GM12872 (cell line): ENCODE measurements at regions not wholly inside any gene's neighbourhood (a gene's known extent, or its start where the extent isn't known, plus 50 kb on each side); places are given as distances from the start of the nearest gene placed in this dataset.

ENCODE experiments used
- TF ChIP-seq, protein P1 (sequence below): IDR thresholded peaks from 3 replicates; pipeline ENCODE4 v1.5.1; 2011; ENCODE audit warnings: low read depth, mild to moderate bottlenecking, low read length, moderate library complexity; ENCODE audit not compliant: insufficient read depth

DNA sequence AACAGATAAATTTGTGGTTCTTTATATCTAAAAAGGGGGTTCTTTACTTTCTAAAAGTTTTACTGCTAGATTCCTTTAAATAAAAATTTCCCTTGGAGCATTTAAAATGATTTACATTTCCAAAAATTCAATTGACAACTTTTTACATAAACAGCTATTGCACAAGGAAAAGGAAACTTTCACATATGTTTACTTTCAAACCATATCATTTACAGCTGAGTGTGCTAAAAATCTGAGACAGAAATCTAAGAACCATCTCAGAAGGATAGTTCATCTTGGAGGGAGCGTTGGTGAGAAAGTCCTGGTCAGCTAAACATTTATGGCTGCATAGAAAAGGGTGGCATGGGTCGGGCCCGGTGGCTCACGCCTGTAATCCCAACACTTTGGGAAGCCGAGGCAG, 235.4 kb downstream of the DTWD2 start:
- TF ChIP-seq, protein P1, sequence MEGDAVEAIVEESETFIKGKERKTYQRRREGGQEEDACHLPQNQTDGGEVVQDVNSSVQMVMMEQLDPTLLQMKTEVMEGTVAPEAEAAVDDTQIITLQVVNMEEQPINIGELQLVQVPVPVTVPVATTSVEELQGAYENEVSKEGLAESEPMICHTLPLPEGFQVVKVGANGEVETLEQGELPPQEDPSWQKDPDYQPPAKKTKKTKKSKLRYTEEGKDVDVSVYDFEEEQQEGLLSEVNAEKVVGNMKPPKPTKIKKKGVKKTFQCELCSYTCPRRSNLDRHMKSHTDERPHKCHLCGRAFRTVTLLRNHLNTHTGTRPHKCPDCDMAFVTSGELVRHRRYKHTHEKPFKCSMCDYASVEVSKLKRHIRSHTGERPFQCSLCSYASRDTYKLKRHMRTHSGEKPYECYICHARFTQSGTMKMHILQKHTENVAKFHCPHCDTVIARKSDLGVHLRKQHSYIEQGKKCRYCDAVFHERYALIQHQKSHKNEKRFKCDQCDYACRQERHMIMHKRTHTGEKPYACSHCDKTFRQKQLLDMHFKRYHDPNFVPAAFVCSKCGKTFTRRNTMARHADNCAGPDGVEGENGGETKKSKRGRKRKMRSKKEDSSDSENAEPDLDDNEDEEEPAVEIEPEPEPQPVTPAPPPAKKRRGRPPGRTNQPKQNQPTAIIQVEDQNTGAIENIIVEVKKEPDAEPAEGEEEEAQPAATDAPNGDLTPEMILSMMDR: no peak

DNA sequence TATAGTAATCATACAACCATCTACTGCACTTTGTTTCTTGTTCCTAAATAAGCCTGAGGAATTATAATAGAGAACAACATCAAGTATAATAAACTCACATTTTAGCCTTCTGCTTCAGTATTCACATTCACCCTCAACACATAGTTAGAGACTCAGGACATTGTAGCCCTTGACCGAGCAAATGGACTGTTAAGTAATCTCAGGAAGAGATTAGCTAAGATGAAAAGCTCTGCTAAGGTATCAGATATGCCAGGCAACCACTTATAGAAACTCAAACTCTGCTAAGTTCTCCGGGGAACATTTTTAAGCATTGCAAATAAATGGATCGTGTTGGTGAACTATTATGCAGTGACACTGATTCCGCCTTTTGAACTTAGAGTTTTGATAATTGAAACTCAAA, 252.0 kb downstream of the DTWD2 start:
- TF ChIP-seq, protein P1: no peak

DNA sequence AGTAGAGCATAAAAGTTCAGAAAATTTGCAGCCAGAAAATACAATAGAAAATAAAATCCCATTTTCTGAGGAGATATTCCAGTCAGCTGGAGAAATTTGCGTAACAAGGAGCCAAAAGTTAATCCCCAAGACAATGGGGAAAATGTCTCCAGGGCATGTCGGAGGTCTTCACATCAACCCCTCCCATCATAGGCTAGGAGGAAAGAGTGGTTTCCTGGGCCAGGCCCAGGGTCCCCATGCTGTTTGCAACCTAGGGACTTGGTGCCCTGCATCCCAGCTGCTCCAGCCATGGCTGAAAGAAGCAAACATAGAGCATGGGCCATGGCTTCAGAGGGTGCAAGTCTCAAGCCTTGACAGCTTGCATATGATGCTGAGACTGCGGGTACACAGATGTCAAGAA, 255.0 kb downstream of the DTWD2 start:
- TF ChIP-seq, protein P1: no peak

DNA sequence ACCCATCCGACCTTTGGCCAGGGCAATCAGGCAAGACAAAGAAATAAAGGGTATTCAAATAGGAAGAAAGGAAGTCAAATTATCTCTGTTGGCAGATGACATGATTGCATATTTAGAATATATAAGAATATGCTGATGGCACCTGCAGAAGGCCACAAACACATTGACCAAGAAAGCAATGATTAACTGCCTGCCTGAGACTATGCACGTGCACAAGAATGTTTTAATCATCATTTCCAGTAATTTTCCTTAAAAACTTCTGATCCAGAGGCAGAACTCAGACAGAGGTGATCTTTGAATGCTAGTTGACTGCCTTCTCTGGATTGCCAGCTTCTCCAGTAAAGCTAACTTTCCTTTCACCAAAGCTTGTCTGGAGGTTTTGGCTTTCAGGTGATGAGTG, 260.2 kb downstream of the DTWD2 start:
- TF ChIP-seq, protein P1: no peak

DNA sequence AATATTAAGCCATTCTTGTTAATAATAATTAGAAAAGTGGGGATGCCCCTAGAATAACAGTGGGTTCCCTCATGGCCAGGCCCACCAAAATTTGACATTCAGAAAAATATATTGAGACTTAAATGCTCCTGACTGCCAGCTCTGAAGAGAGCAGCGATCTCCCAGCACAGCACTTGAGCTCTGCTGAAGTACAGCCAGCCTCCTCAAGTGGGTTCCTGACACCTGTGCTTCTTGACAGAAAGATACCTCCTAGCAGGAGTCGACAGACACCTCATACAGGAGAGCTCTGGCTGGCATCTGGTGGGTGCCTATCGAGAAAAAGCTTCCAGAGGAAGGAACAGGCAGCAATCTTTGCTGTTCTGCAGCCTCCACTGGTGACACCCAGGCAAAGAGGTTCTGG, 261.5 kb downstream of the DTWD2 start:
- TF ChIP-seq, protein P1: no peak

DNA sequence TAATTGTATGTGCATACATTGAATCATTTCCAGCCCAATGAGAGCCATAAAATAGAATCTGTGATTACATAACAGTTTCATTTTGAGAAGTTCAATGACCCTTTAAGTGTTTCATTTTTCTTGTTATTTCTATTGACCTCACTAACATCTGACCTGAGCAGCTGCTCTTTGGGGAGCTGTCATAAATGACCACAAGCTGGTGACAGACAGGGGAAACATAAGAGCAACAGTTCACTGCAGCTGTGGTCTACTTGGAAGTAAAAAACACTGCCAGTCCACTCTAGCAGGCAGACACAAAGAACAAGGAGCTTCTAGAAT, 265.4 kb downstream of the DTWD2 start:
- TF ChIP-seq, protein P1: no peak

DNA sequence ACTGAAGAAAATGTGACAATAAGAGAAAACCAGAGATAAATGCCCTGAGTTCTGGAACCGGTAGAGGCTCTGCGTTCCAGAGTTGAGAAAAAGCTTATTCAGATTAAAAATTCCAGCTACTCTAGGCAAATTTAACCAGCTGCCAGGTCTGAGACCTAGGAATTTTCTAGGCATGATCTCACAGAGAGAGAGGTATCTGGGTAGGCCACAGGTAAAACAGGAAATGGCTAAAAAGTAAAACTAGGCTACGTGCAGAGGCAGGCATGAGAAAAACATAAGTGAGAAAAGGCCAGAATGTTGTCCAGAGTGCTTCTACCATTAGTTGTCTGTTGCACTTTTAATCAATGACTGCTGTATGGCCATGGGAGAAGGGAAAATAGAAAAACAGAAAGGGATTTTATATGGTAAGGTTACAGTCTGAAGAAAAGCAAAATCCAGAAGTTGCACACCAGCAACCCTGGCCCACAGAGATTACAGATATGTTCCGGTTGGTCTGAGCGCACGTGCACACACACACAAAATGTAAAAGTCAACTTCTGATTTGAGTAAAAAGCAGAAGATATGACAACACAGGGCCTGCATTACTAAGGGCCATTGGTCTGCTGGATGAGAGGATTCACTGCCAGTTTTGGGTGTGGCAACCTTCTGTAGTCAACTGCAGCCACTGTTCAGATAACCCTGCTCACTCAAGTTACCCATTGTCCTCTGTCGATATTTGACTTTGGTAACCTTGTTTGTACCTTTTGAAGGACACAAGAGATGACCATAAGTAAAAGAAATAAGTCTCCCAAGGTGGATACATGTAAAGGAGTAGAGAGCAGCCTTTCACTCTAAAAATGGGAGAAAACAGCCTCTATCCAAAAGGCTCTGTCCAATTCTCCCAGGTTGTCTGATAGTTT, 266.0 kb downstream of the DTWD2 start:
- TF ChIP-seq, protein P1: no peak
